ENCODE measurements at regions not wholly inside any gene's neighbourhood (a gene's known extent, or its start where the extent isn't known, plus 50 kb on each side); places are given as distances from the start of the nearest gene placed in this dataset.

GRCh38 chr17:54221499-54221898, 398.8 kb downstream of the KIF2B start:
- TF ChIP-seq CTCF (IDR thresholded peaks at IDR 0.05 in 2 of 3, conservative IDR thresholded peaks at IDR 0.05 in 1 of 3; ENCODE audit: borderline replicate concordance in 1 of 3, insufficient read depth in 1 of 3, low read depth in 2 of 3, low read length in 2 of 3) (no peak), YY1 (IDR thresholded peaks at IDR 0.05; ENCODE audit: extremely low read depth, insufficient replicate concordance, low read depth, low read length) (no peak), POLR2AphosphoS5 (IDR thresholded peaks at IDR 0.05; ENCODE audit: low read depth, low read length) (no peak), RAD21 (IDR thresholded peaks at IDR 0.05; ENCODE audit: low read depth) (no peak), POLR2A (IDR thresholded peaks at IDR 0.05; ENCODE audit: borderline replicate concordance, extremely low read depth, insufficient read depth, insufficient read length) (no peak), TCF7L2 (IDR thresholded peaks at IDR 0.05; ENCODE audit: borderline replicate concordance, extremely low read depth, insufficient read depth, insufficient read length) (no peak), CEBPB (IDR thresholded peaks at IDR 0.05; ENCODE audit: low read depth) (no peak), SIN3A (IDR thresholded peaks at IDR 0.05; ENCODE audit: low read depth) (no peak)
